ENCODE measurements at regions not wholly inside any gene's neighbourhood (a gene's known extent, or its start where the extent isn't known, plus 50 kb on each side); places are given as distances from the start of the nearest gene placed in this dataset.

DNA sequence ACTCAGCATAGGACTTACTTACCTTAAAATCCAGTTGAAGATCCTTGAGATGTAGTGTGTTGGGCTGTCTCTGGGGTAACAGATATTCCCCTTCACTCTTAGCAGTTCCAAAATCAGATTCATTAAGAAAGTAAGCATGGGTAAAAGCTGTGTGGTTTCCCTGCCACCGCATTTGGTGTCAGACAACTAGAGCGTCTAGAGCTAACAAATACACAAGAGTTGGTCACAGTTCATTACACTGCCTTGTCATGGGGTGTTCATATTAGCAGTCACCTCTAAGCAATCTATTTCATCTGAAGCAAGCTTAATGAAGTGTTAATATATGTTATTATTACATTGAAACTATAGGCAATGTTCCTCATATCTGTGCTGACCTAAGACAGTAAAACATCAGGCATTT lies 342.8 kb downstream of the PPARGC1A start:
- no peaks in the 10 kb centered on the region for H3K9me3 ChIP-seq (replicated peaks; ENCODE audit: insufficient read depth, low read length)
- H2AFZ ChIP-seq (ENCODE audit: low read length): no peak overlapping the region

DNA sequence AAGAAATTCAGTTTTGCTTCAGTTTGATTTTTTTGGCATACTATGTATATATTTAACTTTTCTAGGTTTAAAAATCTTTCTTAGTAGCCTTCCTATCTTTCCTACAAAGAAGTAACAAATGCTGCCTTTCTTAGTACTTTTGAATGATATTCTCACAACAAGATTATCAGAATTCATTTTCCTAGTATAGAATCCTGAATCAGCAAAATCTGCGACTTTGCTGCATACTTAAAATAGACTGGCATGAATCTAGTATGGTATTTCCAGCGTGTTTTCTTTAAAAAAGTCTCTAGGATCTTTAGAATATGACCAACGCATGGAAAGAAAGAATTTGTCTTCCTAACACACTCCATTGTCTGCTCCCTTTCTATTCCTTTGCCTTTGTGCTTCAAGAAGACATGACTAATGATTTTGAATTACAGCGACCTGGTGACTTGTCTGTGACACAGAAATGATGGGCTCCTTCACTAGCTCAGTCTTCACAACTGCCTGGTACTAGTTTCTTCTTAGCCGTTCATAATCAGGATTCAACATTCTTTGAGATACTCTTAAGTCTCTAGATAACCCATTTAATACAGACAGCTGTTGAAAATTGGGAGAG lies 349.8 kb downstream of the PPARGC1A start:
- Histone ChIP-seq H3K36me3 (replicated peaks; ENCODE audit: insufficient read depth, low read length) (no peaks in the 10 kb centered on the region), H3K9me3 (replicated peaks; ENCODE audit: insufficient read depth, low read length) (no peaks in the 10 kb centered on the region), H3K27me3 (replicated peaks; ENCODE audit: insufficient read depth, low read length) (no peaks in the 10 kb centered on the region), H3K9me2 (replicated peaks; ENCODE audit: insufficient read depth, low read length) (no peaks in the 10 kb centered on the region), H4K20me1 (ENCODE audit: insufficient read depth, low read length) (no peaks in the 10 kb centered on the region), H3K79me2 (ENCODE audit: low read length) (no peaks in the 10 kb centered on the region), H3K27ac (ENCODE audit: low read length) (no peak overlapping the region), H2AFZ (ENCODE audit: low read length) (no peak overlapping the region), H3K4me1 (ENCODE audit: low read length) (no peaks in the 10 kb centered on the region), H3K9ac (ENCODE audit: low read length) (no peak overlapping the region), H3K4me2 (ENCODE audit: low read depth, low read length) (no peak overlapping the region), H3K4me3 (ENCODE audit: low read length) (no peak overlapping the region), H3F3A (ENCODE audit: insufficient read depth, low read length) (no peaks in the 10 kb centered on the region)
- TF ChIP-seq, protein P1, sequence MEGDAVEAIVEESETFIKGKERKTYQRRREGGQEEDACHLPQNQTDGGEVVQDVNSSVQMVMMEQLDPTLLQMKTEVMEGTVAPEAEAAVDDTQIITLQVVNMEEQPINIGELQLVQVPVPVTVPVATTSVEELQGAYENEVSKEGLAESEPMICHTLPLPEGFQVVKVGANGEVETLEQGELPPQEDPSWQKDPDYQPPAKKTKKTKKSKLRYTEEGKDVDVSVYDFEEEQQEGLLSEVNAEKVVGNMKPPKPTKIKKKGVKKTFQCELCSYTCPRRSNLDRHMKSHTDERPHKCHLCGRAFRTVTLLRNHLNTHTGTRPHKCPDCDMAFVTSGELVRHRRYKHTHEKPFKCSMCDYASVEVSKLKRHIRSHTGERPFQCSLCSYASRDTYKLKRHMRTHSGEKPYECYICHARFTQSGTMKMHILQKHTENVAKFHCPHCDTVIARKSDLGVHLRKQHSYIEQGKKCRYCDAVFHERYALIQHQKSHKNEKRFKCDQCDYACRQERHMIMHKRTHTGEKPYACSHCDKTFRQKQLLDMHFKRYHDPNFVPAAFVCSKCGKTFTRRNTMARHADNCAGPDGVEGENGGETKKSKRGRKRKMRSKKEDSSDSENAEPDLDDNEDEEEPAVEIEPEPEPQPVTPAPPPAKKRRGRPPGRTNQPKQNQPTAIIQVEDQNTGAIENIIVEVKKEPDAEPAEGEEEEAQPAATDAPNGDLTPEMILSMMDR (IDR thresholded peaks at IDR 0.05; ENCODE audit: low read length): no peak
- TF ChIP-seq EZH2 (optimal IDR thresholded peaks at IDR 0.05; ENCODE audit: low read depth, low read length) (no peak), EZH2phosphoT487 (IDR thresholded peaks at IDR 0.05; ENCODE audit: low read length) (no peak)
- DNase-seq: no peak

More for the DNA sequence above, 342.8 kb downstream of the PPARGC1A start:
- no peak overlapping the region for H3K4me3 ChIP-seq (ENCODE audit: low read length)
- H3K4me1 ChIP-seq (ENCODE audit: low read length): no peaks in the 10 kb centered on the region
- no peak for TF ChIP-seq EZH2 (optimal IDR thresholded peaks at IDR 0.05; ENCODE audit: low read depth, low read length)
- TF ChIP-seq, protein P1 (IDR thresholded peaks at IDR 0.05; ENCODE audit: low read length): no peak
- TF ChIP-seq EZH2phosphoT487 (IDR thresholded peaks at IDR 0.05; ENCODE audit: low read length): no peak
- H3K36me3 ChIP-seq (replicated peaks; ENCODE audit: insufficient read depth, low read length): no peaks in the 10 kb centered on the region
- no peaks in the 10 kb centered on the region for H3K27me3 ChIP-seq (replicated peaks; ENCODE audit: insufficient read depth, low read length)
- H4K20me1 ChIP-seq (ENCODE audit: insufficient read depth, low read length): no peaks in the 10 kb centered on the region
- H3K79me2 ChIP-seq (ENCODE audit: low read length): no peaks in the 10 kb centered on the region
- no peak for DNase-seq
- H3K27ac ChIP-seq (ENCODE audit: low read length): no peak overlapping the region
- no peak overlapping the region for H3K9ac ChIP-seq (ENCODE audit: low read length)
- no peaks in the 10 kb centered on the region for H3K9me2 ChIP-seq (replicated peaks; ENCODE audit: insufficient read depth, low read length)
- H3F3A ChIP-seq (ENCODE audit: insufficient read depth, low read length): no peaks in the 10 kb centered on the region
- H3K4me2 ChIP-seq (ENCODE audit: low read depth, low read length): no peak overlapping the region

DNA sequence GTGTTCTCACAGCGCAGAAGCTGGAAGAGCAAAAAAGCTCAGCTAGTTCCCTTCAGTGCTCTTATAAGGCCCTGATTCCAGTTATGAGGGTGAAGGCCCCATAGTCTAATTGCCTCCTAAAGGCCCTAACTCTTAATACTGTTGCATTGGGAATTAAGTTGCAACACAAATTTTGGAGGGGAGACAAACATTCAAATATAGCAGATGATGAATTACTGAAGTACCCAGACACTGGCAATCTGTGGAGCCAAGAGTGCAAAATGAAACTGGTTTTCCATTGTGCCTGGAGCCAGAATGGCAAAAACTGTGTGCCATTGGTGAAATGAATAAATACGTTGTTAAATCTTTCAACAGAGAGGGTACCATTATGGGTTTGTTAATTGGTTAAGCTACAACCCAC lies 356.0 kb downstream of the PPARGC1A start:
- no peaks in the 10 kb centered on the region for H3K9me2 ChIP-seq (replicated peaks; ENCODE audit: insufficient read depth, low read length)
- no peak overlapping the region for H2AFZ ChIP-seq (ENCODE audit: low read length)
- TF ChIP-seq EZH2phosphoT487 (IDR thresholded peaks at IDR 0.05; ENCODE audit: low read length): no peak
- TF ChIP-seq, protein P1 (IDR thresholded peaks at IDR 0.05; ENCODE audit: low read length): no peak
- no peak for TF ChIP-seq EZH2 (optimal IDR thresholded peaks at IDR 0.05; ENCODE audit: low read depth, low read length)
- no peaks in the 10 kb centered on the region for H3F3A ChIP-seq (ENCODE audit: insufficient read depth, low read length)
- H3K27me3 ChIP-seq (replicated peaks; ENCODE audit: insufficient read depth, low read length): no peaks in the 10 kb centered on the region
- no peak overlapping the region for H3K4me3 ChIP-seq (ENCODE audit: low read length)
- no peak overlapping the region for H3K27ac ChIP-seq (ENCODE audit: low read length)
- no peak overlapping the region for H3K9ac ChIP-seq (ENCODE audit: low read length)
- H3K4me1 ChIP-seq (ENCODE audit: low read length): no peaks in the 10 kb centered on the region
- H3K36me3 ChIP-seq (replicated peaks; ENCODE audit: insufficient read depth, low read length): no peaks in the 10 kb centered on the region
- H4K20me1 ChIP-seq (ENCODE audit: insufficient read depth, low read length): no peaks in the 10 kb centered on the region
- DNase-seq: no peak
- H3K79me2 ChIP-seq (ENCODE audit: low read length): no peaks in the 10 kb centered on the region
- no peaks in the 10 kb centered on the region for H3K9me3 ChIP-seq (replicated peaks; ENCODE audit: insufficient read depth, low read length)
- no peak overlapping the region for H3K4me2 ChIP-seq (ENCODE audit: low read depth, low read length)
